GM12878 (cell line): ENCODE measurements at regions not wholly inside any gene's neighbourhood (a gene's known extent, or its start where the extent isn't known, plus 50 kb on each side); places are given as distances from the start of the nearest gene placed in this dataset.

Source experiments
- ATAC-seq: fragments of 200-7000 bp; cut with Tn5 transposase; 3 replicates; pipeline ENCODE4 v1.9.1; 2020; ENCODE audit warnings: mild to moderate bottlenecking, moderate library complexity
- BruUV-seq: library from RNA; stranded (reverse); fragments of 400-500 nt; replicated peaks from 2 replicates; lab custom pipeline; 2021; lab: Mats Ljungman, UMichigan
- CTCF ChIA-PET: fragments of 300-600 bp; sonication (Branson Sonifier 250); formaldehyde crosslinking; extraction: SDS; loops from one replicate; lab custom pipeline; 2021; ENCODE audit warnings: inconsistent platforms; lab: Yijun Ruan, JAX
- POLR2A ChIA-PET: fragments of 350-600 bp; formaldehyde crosslinking; extraction: SDS; loops from one replicate; lab custom pipeline; 2021; ENCODE audit warnings: inconsistent platforms; lab: Charles Lee
- RAD21 ChIA-PET: fragments of 300-600 bp; sonication (Branson Sonifier 250); formaldehyde crosslinking; loops from one replicate; lab custom pipeline; 2023; ENCODE audit warnings: antibody characterized with exemption; ENCODE audit not compliant: unreplicated experiment; lab: Charles Lee
- SMC1A ChIA-PET: fragments of 300-600 bp; sonication (Branson Sonifier 250); formaldehyde crosslinking; loops from one replicate; lab custom pipeline; 2023; ENCODE audit not compliant: unreplicated experiment, uncharacterized antibody; lab: Charles Lee
- DNase-seq: peaks from one replicate; pipeline ENCODE4 v3.0.0-alpha.2; 2011; ENCODE audit warnings: low read depth, low spot score
- FAIRE-seq: peaks from 3 replicates; lab custom pipeline; 2011; peaks lifted over from hg19 to GRCh38; lab: Jason Lieb, UNC
- H2AFZ ChIP-seq: 2 replicates; pipeline ENCODE4 v1.6.0; 2011; ENCODE audit warnings: low read depth, low read length, control low read depth; ENCODE audit not compliant: control insufficient read depth
- H3K27ac ChIP-seq: 2 replicates; pipeline ENCODE4 v1.5.1; 2011; ENCODE audit warnings: control low read depth; ENCODE audit not compliant: control insufficient read depth, insufficient read depth
- H3K27me3 ChIP-seq, 2 experiments: replicated peaks in 1 of 2; 2 replicates each; pipeline versions ENCODE4 v1.6.0 to v1.6.1; 2011; ENCODE audit warnings: low read length in 1 of 2; ENCODE audit not compliant: control insufficient read depth in 2 of 2, insufficient read depth in 2 of 2
- H3K36me3 ChIP-seq, 2 experiments: 2 replicates each; pipeline ENCODE4 v1.5.1; 2011; ENCODE audit warnings: low read length in 1 of 2; ENCODE audit not compliant: control insufficient read depth in 2 of 2, insufficient read depth in 2 of 2
- H3K4me1 ChIP-seq: 2 replicates; pipeline ENCODE4 v1.6.1; 2011; ENCODE audit warnings: mild to moderate bottlenecking, low read length, moderate library complexity, mixed read lengths; ENCODE audit not compliant: control insufficient read depth, insufficient read depth
- H3K4me2 ChIP-seq: 2 replicates; pipeline ENCODE4 v1.6.0; 2011; ENCODE audit warnings: control low read depth; ENCODE audit not compliant: control insufficient read depth, insufficient read depth
- H3K4me3 ChIP-seq: fragments of 200-600 bp; sonication (generic); 2 replicates; pipeline ENCODE4 v1.5.1; 2016
- H3K79me2 ChIP-seq: 2 replicates; pipeline ENCODE4 v1.6.0; 2011; ENCODE audit warnings: low read length; ENCODE audit not compliant: control insufficient read depth, insufficient read depth
- H3K9ac ChIP-seq: 2 replicates; pipeline ENCODE4 v1.8.0; 2011; ENCODE audit warnings: low read length, control low read depth, mixed read lengths; ENCODE audit not compliant: control insufficient read depth, insufficient read depth
- H3K9me3 ChIP-seq: replicated peaks from 3 replicates; pipeline ENCODE4 v1.5.1; 2011; ENCODE audit warnings: mild to moderate bottlenecking, low read length; ENCODE audit not compliant: control insufficient read depth, insufficient read depth
- H4K20me1 ChIP-seq: 2 replicates; pipeline ENCODE4 v1.6.0; 2011; ENCODE audit not compliant: control insufficient read depth, insufficient read depth
- BACH1 ChIP-seq: fragments of 450-650 bp; IDR thresholded peaks from 2 replicates; pipeline ENCODE4 v1.6.1; 2017; ENCODE audit warnings: mild to moderate bottlenecking, borderline replicate concordance
- BHLHE40 ChIP-seq, 2 experiments: fragments of 450-650 bp in 1 of 2; IDR thresholded peaks; 2 replicates each; pipeline ENCODE4 v1.6.1; 2011 to 2017; ENCODE audit warnings: low read depth in 2 of 2, borderline replicate concordance in 1 of 2, improper control_type of control experiment in 1 of 2, low read length in 1 of 2, mild to moderate bottlenecking in 1 of 2
- CBX3 ChIP-seq: fragments of 200-600 bp; sonication (generic); IDR thresholded peaks from 2 replicates; pipeline ENCODE4 v1.6.1; 2016; ENCODE audit warnings: low read depth, borderline replicate concordance
- FOS ChIP-seq: IDR thresholded peaks from 3 replicates; pipeline ENCODE4 v1.6.1; 2011; ENCODE audit warnings: borderline replicate concordance; ENCODE audit not compliant: insufficient read length; ENCODE audit errors: extremely low read depth
- GATAD2B ChIP-seq: fragments of 450-650 bp; conservative IDR thresholded peaks from 2 replicates; pipeline ENCODE4 v1.6.1; 2017; ENCODE audit warnings: low read depth, mild to moderate bottlenecking, moderate library complexity
- JUNB ChIP-seq: IDR thresholded peaks from 2 replicates; pipeline ENCODE4 v1.6.1; 2016; ENCODE audit warnings: antibody characterized with exemption, mild to moderate bottlenecking
- KAT2A ChIP-seq: conservative IDR thresholded peaks from 2 replicates; pipeline ENCODE4 v1.6.1; 2011; ENCODE audit warnings: low read depth, low read length; ENCODE audit not compliant: control insufficient read depth
- MEF2B ChIP-seq: fragments of 450-650 bp; IDR thresholded peaks from 2 replicates; pipeline ENCODE4 v1.6.1; 2018; ENCODE audit warnings: mild to moderate bottlenecking, moderate library complexity; ENCODE audit not compliant: partially characterized antibody, poor library complexity, severe bottlenecking
- TCF7 ChIP-seq: IDR thresholded peaks from 2 replicates; pipeline ENCODE4 v1.6.1; 2014; ENCODE audit warnings: antibody characterized with exemption, borderline replicate concordance
- WGBS: methylation state at CpG from one replicate; pipeline ENCODE4 v1.1.6; 2016; ENCODE audit warnings: low lambda C conversion rate; ENCODE audit not compliant: insufficient replicate concordance, insufficient coverage; ENCODE audit errors: missing lambda C conversion rate; 5-methylcytosine and 5-hydroxymethylcytosine counted together
- in situ Hi-C: fragments of 300-500 bp; cut with MboI; formaldehyde crosslinking; loops from 9 replicates; pipeline ENCODE4 v1.14.3; 2018; ENCODE audit warnings: mixed read lengths
- intact Hi-C: fragments of 100-400 bp; cut with micrococcal nuclease; formaldehyde crosslinking; loops from one replicate; pipeline ENCODE4 v1.14.2; 2022; ENCODE audit not compliant: unreplicated experiment
- TF ChIP-seq, protein P1 (sequence below): IDR thresholded peaks from 2 replicates; pipeline ENCODE4 v1.6.1; 2012; ENCODE audit warnings: low read depth, low read length, improper control_type of control experiment
- TF ChIP-seq, protein P2 (sequence below), 3 experiments: IDR thresholded peaks in 2 of 3; conservative IDR thresholded peaks in 1 of 3; 2 replicates each; pipeline ENCODE4 v1.5.1; 2011; ENCODE audit warnings: low read depth in 3 of 3, low read length in 3 of 3, mild to moderate bottlenecking in 3 of 3, control low read depth in 2 of 3, moderate library complexity in 2 of 3, inconsistent platforms in 1 of 3, mixed read lengths in 1 of 3; ENCODE audit not compliant: control insufficient read depth in 2 of 3, insufficient read depth in 1 of 3; ENCODE audit errors: extremely low read depth in 1 of 3
- TF ChIP-seq, protein P3 (sequence below): fragments of 450-650 bp; IDR thresholded peaks from 2 replicates; pipeline ENCODE4 v1.6.1; 2017; ENCODE audit warnings: low read depth, mild to moderate bottlenecking, moderate library complexity

DNA sequence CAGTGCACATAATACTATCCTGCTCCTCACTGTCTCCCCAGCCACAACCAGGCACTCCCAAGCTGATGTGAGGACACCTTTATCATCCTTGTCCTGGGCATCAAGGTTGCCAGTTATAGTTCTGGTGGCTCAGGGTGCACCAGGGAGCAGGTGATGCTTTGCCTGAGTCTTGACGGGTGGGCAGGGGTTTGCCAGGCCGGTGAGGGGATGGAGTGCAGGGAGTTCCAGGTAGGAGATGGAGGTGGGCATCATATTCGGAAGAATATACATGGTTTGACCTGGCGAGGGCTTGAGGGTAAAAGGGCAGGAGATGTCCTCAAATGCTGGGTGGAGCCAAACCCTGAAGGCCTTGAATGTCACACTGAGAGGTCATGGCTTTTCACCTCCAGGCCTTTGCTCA is 115.8 kb upstream of the CRHR1 start:
- Histone ChIP-seq H3K27ac (no peak overlapping the region), H2AFZ (no peak overlapping the region), H3K4me2 (no peak overlapping the region), H3K4me1 (no peaks in the 10 kb centered on the region), H3K9me3 (no peaks in the 10 kb centered on the region), H3K9ac (no peak overlapping the region), H3K27me3 (no peaks in the 10 kb centered on the region; a peak in 2 of 4 replicates), H4K20me1 (no peaks in the 10 kb centered on the region), H3K36me3 (no peaks in the 10 kb centered on the region), H3K4me3 (no peak overlapping the region), H3K79me2 (no peaks in the 10 kb centered on the region)
- TF ChIP-seq BHLHE40 (IDR thresholded peaks at IDR 0.05; ENCODE audit: borderline replicate concordance in 1 of 2, low read depth in 2 of 2, low read length in 1 of 2) (no peak), JUNB (no peak), FOS (no peak), CBX3 (no peak), KAT2A (no peak), BACH1 (no peak), GATAD2B (no peak), MEF2B (no peak), TCF7 (no peak)
- TF ChIP-seq, protein P1, sequence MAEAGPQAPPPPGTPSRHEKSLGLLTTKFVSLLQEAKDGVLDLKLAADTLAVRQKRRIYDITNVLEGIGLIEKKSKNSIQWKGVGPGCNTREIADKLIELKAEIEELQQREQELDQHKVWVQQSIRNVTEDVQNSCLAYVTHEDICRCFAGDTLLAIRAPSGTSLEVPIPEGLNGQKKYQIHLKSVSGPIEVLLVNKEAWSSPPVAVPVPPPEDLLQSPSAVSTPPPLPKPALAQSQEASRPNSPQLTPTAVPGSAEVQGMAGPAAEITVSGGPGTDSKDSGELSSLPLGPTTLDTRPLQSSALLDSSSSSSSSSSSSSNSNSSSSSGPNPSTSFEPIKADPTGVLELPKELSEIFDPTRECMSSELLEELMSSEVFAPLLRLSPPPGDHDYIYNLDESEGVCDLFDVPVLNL: no peak
- TF ChIP-seq, protein P2, sequence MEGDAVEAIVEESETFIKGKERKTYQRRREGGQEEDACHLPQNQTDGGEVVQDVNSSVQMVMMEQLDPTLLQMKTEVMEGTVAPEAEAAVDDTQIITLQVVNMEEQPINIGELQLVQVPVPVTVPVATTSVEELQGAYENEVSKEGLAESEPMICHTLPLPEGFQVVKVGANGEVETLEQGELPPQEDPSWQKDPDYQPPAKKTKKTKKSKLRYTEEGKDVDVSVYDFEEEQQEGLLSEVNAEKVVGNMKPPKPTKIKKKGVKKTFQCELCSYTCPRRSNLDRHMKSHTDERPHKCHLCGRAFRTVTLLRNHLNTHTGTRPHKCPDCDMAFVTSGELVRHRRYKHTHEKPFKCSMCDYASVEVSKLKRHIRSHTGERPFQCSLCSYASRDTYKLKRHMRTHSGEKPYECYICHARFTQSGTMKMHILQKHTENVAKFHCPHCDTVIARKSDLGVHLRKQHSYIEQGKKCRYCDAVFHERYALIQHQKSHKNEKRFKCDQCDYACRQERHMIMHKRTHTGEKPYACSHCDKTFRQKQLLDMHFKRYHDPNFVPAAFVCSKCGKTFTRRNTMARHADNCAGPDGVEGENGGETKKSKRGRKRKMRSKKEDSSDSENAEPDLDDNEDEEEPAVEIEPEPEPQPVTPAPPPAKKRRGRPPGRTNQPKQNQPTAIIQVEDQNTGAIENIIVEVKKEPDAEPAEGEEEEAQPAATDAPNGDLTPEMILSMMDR (IDR thresholded peaks at IDR 0.05 in 2 of 3, conservative IDR thresholded peaks at IDR 0.05 in 1 of 3; ENCODE audit: control insufficient read depth in 2 of 3, extremely low read depth in 1 of 3, insufficient read depth in 1 of 3, low read depth in 3 of 3, low read length in 3 of 3): no peak
- TF ChIP-seq, protein P3, sequence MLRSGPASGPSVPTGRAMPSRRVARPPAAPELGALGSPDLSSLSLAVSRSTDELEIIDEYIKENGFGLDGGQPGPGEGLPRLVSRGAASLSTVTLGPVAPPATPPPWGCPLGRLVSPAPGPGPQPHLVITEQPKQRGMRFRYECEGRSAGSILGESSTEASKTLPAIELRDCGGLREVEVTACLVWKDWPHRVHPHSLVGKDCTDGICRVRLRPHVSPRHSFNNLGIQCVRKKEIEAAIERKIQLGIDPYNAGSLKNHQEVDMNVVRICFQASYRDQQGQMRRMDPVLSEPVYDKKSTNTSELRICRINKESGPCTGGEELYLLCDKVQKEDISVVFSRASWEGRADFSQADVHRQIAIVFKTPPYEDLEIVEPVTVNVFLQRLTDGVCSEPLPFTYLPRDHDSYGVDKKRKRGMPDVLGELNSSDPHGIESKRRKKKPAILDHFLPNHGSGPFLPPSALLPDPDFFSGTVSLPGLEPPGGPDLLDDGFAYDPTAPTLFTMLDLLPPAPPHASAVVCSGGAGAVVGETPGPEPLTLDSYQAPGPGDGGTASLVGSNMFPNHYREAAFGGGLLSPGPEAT: no peak
- no peak for ATAC-seq
- no TSS peak for BruUV-seq
- in situ Hi-C loops (no loop called here), intact Hi-C loops (no loop called here)
- SMC1A ChIA-PET: no interaction called here
- DNase-seq: no peak
- no peak for FAIRE-seq
- POLR2A ChIA-PET: no interaction called here
- RAD21 ChIA-PET: no interaction called here
- WGBS: 0% methylated on average over 4 of the region's 4 CpGs
- CTCF ChIA-PET: no interaction called here
